Neural cell (in vitro differentiated cells): ENCODE measurements at regions not wholly inside any gene's neighbourhood (a gene's known extent, or its start where the extent isn't known, plus 50 kb on each side); places are given as distances from the start of the nearest gene placed in this dataset.

Experiments used
- H2AFZ ChIP-seq: fragments of 200-600, 300-800 bp; sonication (generic), shearing (Covaris generic); 2 replicates; pipeline ENCODE4 v1.6.0; 2014; ENCODE audit warnings: low read depth, mild to moderate bottlenecking, antibody characterized with exemption, low read length, moderate library complexity
- H3F3A ChIP-seq: fragments of 200-600 bp; shearing (Covaris generic); 2 replicates; pipeline ENCODE4 v1.6.1; 2016; ENCODE audit warnings: mild to moderate bottlenecking, moderate library complexity, mixed read lengths, antibody characterized with exemption, low read length; ENCODE audit not compliant: insufficient read depth, poor library complexity, severe bottlenecking
- H3K27ac ChIP-seq: fragments of 200-600, 300-800 bp; sonication (generic), shearing (Covaris generic); 2 replicates; pipeline ENCODE4 v1.5.1; 2014; ENCODE audit warnings: mild to moderate bottlenecking, low read length, moderate library complexity
- H3K27me3 ChIP-seq: fragments of 300-800, 200-600 bp; sonication (generic), shearing (Covaris generic); 2 replicates; pipeline ENCODE4 v1.6.0; 2014; ENCODE audit warnings: mild to moderate bottlenecking, low read depth, low read length, moderate library complexity; ENCODE audit not compliant: insufficient read depth
- H3K36me3 ChIP-seq: fragments of 300-800, 200-600 bp; sonication (generic), shearing (Covaris generic); 2 replicates; pipeline ENCODE4 v1.5.1; 2014; ENCODE audit warnings: mild to moderate bottlenecking, antibody characterized with exemption, low read length, moderate library complexity; ENCODE audit not compliant: insufficient read depth
- H3K4me2 ChIP-seq: fragments of 300-800, 200-600 bp; sonication (generic), shearing (Covaris generic); 2 replicates; pipeline ENCODE4 v1.6.0; 2014; ENCODE audit warnings: mild to moderate bottlenecking, low read length
- H3K4me3 ChIP-seq: fragments of 300-800, 200-600 bp; sonication (generic), shearing (Covaris generic); 2 replicates; pipeline ENCODE4 v1.5.1; 2014; ENCODE audit warnings: mild to moderate bottlenecking, low read length, moderate library complexity
- H3K79me2 ChIP-seq: fragments of 200-600 bp; shearing (Covaris generic); replicated peaks from 2 replicates; pipeline ENCODE4 v1.6.0; 2014; ENCODE audit warnings: mild to moderate bottlenecking, low read length, moderate library complexity; ENCODE audit not compliant: insufficient read depth
- H3K9ac ChIP-seq: fragments of 300-800, 200-600 bp; sonication (generic), shearing (Covaris generic); 2 replicates; pipeline ENCODE4 v1.6.1; 2016; ENCODE audit warnings: mild to moderate bottlenecking, low read length, mixed read lengths
- H3K9me2 ChIP-seq: fragments of 200-600 bp; shearing (Covaris generic); 2 replicates; pipeline ENCODE4 v1.6.1; 2016; ENCODE audit warnings: mild to moderate bottlenecking, low read length, mixed read lengths; ENCODE audit not compliant: insufficient read depth
- H3K9me3 ChIP-seq: fragments of 200-600, 300-800 bp; sonication (generic), shearing (Covaris generic); 2 replicates; pipeline ENCODE4 v1.6.1; 2016; ENCODE audit warnings: mild to moderate bottlenecking, mixed run types, low read length, moderate library complexity, mixed read lengths
- H4K20me1 ChIP-seq: fragments of 200-600 bp; shearing (Covaris generic); 2 replicates; pipeline ENCODE4 v1.6.1; 2016; ENCODE audit warnings: mild to moderate bottlenecking, mixed run types; ENCODE audit not compliant: insufficient read depth
- EP300 ChIP-seq: fragments of 450-650 bp; conservative IDR thresholded peaks from 2 replicates; pipeline ENCODE4 v1.6.1; 2014; ENCODE audit warnings: antibody characterized with exemption, mild to moderate bottlenecking, moderate library complexity; ENCODE audit not compliant: poor library complexity, severe bottlenecking
- EZH2 ChIP-seq: fragments of 200-600, 300-800 bp; shearing (Covaris generic), sonication (generic); IDR thresholded peaks from 2 replicates; pipeline ENCODE4 v1.6.1; 2014; ENCODE audit warnings: antibody characterized with exemption, low read length, borderline replicate concordance, mild to moderate bottlenecking; ENCODE audit not compliant: insufficient read depth, poor library complexity, severe bottlenecking
- MXI1 ChIP-seq: fragments of 450-650 bp; conservative IDR thresholded peaks from 2 replicates; pipeline ENCODE4 v1.6.1; 2014; ENCODE audit warnings: antibody characterized with exemption, mild to moderate bottlenecking; ENCODE audit not compliant: poor library complexity, severe bottlenecking
- POLR2AphosphoS5 ChIP-seq: IDR thresholded peaks from 2 replicates; pipeline ENCODE4 v1.6.1; 2012
- RAD21 ChIP-seq: fragments of 450-650 bp; conservative IDR thresholded peaks from 2 replicates; pipeline ENCODE4 v1.6.1; 2014; ENCODE audit warnings: antibody characterized with exemption, mild to moderate bottlenecking, moderate library complexity
- SMC3 ChIP-seq: fragments of 450-650 bp; conservative IDR thresholded peaks from 2 replicates; pipeline ENCODE4 v1.6.1; 2014; ENCODE audit warnings: antibody characterized with exemption, mild to moderate bottlenecking, moderate library complexity; ENCODE audit not compliant: poor library complexity
- TAF1 ChIP-seq: IDR thresholded peaks from 2 replicates; pipeline ENCODE4 v1.6.1; 2012; ENCODE audit warnings: low read depth
- TF ChIP-seq, protein P1 (sequence below): fragments of 450-650 bp; IDR thresholded peaks from 2 replicates; pipeline ENCODE4 v1.5.1; 2014; ENCODE audit warnings: antibody characterized with exemption, mild to moderate bottlenecking, moderate library complexity; ENCODE audit not compliant: poor library complexity, severe bottlenecking
- TF ChIP-seq, protein P2 (sequence below): IDR thresholded peaks from 2 replicates; pipeline ENCODE4 v1.6.1; 2012; ENCODE audit warnings: borderline replicate concordance

DNA sequence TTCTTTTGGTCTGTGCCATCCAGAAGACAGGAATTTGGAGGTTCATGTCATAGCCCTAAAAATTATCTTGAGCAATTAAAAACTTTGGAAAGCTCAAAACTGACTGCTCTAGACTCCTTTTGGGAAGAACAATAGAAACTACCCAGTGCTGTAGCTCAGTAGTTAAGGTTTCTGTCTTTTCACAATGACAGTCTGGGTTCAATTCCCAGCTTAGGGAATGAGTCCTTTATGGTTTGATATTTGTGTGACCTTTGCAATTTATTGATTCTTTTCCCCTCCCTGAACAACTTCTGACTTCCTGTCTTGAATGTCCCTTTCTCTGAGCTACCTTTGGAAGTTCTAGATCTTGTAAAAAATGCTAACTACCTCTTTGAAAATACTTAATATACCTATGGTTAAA lies 603.3 kb upstream of the IGFBP3 start:
- H3K9me2 ChIP-seq = no peaks in the 10 kb centered on the region

DNA sequence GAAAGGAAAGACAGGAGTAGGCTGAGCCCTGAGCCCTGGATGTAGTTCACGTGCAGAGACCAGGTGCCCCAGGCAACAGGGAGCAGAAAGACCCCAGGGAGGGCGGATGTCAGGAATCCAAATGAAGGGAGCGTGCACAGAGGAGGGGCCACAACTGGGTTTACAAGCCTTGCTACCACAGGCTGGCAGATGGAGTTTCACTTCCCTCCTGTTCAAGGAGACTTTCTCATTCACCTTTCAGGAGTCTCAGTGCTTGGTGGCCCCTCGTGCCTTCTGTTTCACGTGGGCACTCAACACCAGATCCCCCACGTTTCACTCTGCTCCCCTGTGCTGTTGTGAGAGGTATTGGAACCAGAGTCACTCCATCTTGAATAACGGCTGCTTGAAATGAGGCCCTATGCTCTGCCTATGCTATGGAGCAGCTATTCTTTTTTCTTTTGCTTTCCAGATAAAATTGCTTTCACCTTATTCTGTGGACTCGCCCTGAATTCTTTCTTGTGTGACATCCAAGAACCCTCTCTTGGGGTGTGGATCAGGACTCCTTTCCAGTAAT lies 601.4 kb upstream of the IGFBP3 start:
- Histone ChIP-seq H4K20me1 (no peaks in the 10 kb centered on the region), H3K9me3 (peaks cover 1% of the 10 kb centered on the region), H3K36me3 (no peaks in the 10 kb centered on the region), H2AFZ (no peak overlapping the region), H3K9me2 (no peaks in the 10 kb centered on the region), H3K4me3 (no peak overlapping the region), H3K79me2 (no peaks in the 10 kb centered on the region), H3K9ac (no peak overlapping the region), H3F3A (no peaks in the 10 kb centered on the region), H3K27ac (no peak overlapping the region), H3K4me2 (no peak overlapping the region), H3K27me3 (no peaks in the 10 kb centered on the region)
- no peak for TF ChIP-seq EP300
- TF ChIP-seq, protein P1, sequence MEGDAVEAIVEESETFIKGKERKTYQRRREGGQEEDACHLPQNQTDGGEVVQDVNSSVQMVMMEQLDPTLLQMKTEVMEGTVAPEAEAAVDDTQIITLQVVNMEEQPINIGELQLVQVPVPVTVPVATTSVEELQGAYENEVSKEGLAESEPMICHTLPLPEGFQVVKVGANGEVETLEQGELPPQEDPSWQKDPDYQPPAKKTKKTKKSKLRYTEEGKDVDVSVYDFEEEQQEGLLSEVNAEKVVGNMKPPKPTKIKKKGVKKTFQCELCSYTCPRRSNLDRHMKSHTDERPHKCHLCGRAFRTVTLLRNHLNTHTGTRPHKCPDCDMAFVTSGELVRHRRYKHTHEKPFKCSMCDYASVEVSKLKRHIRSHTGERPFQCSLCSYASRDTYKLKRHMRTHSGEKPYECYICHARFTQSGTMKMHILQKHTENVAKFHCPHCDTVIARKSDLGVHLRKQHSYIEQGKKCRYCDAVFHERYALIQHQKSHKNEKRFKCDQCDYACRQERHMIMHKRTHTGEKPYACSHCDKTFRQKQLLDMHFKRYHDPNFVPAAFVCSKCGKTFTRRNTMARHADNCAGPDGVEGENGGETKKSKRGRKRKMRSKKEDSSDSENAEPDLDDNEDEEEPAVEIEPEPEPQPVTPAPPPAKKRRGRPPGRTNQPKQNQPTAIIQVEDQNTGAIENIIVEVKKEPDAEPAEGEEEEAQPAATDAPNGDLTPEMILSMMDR = no peak
- TF ChIP-seq RAD21 = no peak
- no peak for TF ChIP-seq POLR2AphosphoS5
- TF ChIP-seq EZH2 = no peak
- TF ChIP-seq, protein P2, sequence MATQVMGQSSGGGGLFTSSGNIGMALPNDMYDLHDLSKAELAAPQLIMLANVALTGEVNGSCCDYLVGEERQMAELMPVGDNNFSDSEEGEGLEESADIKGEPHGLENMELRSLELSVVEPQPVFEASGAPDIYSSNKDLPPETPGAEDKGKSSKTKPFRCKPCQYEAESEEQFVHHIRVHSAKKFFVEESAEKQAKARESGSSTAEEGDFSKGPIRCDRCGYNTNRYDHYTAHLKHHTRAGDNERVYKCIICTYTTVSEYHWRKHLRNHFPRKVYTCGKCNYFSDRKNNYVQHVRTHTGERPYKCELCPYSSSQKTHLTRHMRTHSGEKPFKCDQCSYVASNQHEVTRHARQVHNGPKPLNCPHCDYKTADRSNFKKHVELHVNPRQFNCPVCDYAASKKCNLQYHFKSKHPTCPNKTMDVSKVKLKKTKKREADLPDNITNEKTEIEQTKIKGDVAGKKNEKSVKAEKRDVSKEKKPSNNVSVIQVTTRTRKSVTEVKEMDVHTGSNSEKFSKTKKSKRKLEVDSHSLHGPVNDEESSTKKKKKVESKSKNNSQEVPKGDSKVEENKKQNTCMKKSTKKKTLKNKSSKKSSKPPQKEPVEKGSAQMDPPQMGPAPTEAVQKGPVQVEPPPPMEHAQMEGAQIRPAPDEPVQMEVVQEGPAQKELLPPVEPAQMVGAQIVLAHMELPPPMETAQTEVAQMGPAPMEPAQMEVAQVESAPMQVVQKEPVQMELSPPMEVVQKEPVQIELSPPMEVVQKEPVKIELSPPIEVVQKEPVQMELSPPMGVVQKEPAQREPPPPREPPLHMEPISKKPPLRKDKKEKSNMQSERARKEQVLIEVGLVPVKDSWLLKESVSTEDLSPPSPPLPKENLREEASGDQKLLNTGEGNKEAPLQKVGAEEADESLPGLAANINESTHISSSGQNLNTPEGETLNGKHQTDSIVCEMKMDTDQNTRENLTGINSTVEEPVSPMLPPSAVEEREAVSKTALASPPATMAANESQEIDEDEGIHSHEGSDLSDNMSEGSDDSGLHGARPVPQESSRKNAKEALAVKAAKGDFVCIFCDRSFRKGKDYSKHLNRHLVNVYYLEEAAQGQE = no peak
- no peak for TF ChIP-seq MXI1
- no peak for TF ChIP-seq TAF1
- TF ChIP-seq SMC3 = no peak

More for the DNA sequence above, 603.3 kb upstream of the IGFBP3 start:
- Histone ChIP-seq H3K36me3 (no peaks in the 10 kb centered on the region), H3K79me2 (no peaks in the 10 kb centered on the region), H3K4me2 (no peak overlapping the region), H3F3A (no peaks in the 10 kb centered on the region), H2AFZ (no peak overlapping the region), H3K9me3 (peaks cover 6% of the 10 kb centered on the region), H3K27me3 (no peaks in the 10 kb centered on the region), H3K27ac (no peak overlapping the region), H4K20me1 (no peaks in the 10 kb centered on the region), H3K9ac (no peak overlapping the region), H3K4me3 (no peak overlapping the region)
- TF ChIP-seq EZH2 (no peak), EP300 (no peak), TAF1 (no peak), SMC3 (no peak), POLR2AphosphoS5 (no peak), MXI1 (no peak), RAD21 (no peak)
- TF ChIP-seq, protein P2 = no peak
- TF ChIP-seq, protein P1 = no peak
